ENCODE measurements at regions not wholly inside any gene's neighbourhood (a gene's known extent, or its start where the extent isn't known, plus 50 kb on each side); places are given as distances from the start of the nearest gene placed in this dataset.
A peak's percentile ranks its signal among the peaks of the same experiment; 100 is the strongest.

GRCh38 chr9:21565155-21565554 lies 83.0 kb upstream of the IFNE start:
- no peak for DNase-seq

GRCh38 chr9:21567926-21568325 lies 85.8 kb upstream of the IFNE start:
- no peak for DNase-seq

DNA sequence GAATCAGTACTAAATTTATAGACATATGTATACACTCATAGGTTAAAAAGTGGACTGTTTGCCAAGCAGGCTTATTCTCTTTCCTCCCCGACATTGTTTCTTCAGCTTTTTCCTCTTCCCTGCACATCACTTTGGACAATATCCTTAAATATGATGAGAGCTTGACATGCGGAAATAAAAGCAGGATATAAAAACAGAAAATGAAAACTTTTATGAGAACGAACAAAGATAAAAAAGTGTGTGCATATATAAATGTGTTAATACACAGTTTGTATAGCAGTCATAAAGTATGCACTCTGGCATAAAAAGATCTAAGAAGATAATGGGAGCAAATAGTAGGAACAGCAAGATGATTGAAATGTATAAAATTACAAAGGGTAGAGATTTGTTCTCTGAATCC lies 86.4 kb upstream of the IFNE start:
- no peak for DNase-seq

GRCh38 chr9:21569721-21570120 lies 87.6 kb upstream of the IFNE start:
- no peak for DNase-seq

DNA sequence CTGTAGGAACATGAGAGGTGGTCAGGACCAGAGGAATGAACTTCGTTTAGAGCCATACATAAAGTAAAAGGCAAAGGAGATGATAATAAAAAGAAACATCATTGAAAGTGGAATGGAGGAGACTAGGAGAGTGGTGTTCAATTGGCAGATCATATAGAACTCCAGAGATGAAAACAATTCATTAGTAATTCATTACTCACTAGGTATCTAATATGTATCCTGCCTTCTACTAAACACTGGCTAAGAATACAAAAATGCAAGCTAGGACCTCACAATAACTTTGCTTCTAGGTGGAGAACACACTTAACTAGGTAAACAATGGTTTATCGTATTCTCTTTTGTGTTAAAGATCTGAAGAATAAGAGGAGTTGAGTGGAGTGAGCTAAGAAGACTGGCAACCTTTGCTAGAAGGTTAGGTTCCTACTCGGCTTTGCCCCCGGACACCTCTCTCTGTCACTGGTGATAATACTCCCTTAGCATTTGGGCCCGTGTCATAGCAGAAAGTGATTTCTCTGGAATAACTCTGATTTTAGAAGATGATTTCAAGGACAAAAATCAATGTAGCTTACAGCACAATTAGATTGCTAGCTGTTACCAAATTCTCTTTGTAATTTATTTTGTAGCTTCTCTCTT lies 88.6 kb upstream of the IFNE start:
- DNase-seq, result no peak

GRCh38 chr9:21574261-21574660 lies 92.1 kb upstream of the IFNE start:
- no peak for DNase-seq

- DNase-seq, result no peak
Observed at GRCh38 chr9:21576331-21577189, 94.4 kb upstream of the IFNE start.

GRCh38 chr9:21579247-21579671 lies 97.1 kb upstream of the IFNE start:
- DNase-seq, result peak in 1 of 2 experiments; percentile 30

DNA sequence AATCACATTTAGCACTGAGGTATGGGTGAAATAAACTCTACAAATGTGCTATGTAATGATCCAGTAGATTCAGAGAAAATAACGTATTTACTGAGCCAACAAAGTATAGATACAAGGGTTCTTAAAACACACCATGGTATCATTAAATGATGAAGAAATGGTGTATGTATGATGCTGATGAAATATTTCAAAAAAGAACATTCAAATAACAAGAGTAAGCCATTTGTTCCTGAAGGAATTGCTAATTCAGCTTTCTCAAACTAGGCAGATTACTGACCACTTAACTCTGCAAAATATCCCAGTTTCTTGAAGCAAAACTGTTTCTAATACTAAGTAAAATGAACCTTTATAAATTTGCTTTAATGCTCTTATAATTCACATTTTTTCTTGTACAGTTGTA lies 97.6 kb upstream of the IFNE start:
- DNase-seq, result no peak

DNA sequence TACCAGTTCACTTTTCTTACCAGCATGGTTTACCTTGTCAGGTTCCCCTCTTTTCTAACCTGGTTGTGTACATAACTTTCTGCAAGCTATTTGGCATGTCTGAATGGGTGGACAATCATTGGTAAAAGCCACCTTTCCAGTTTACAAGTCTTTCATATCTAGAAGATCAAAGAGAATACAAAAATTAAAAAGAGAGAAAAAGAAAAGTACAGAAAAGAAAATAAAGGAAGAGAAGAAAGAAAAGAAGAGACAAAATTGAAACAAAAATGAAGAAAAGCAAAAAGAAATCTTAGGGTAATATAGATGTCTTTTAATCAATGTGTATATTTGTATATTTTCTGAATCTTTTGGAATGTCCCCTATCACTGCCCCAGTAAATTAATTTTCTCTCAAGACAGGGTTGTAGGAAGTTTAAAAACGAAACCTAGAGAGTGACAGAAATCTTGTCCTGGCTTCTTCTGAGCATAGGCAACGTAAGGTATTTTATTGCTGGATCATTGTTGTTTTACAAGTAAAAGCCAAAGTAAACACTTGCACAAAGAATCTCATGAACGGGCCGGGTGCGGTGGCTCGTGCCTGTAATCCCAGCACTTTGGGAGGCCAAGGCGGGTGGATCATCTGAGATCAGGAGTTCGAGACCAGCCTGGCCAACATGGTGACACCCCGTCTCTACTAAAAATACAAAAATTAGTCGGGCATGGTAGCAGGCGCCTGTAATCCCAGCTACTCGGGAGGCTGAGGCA lies 98.7 kb upstream of the IFNE start:
- DNase-seq, result no peak

DNA sequence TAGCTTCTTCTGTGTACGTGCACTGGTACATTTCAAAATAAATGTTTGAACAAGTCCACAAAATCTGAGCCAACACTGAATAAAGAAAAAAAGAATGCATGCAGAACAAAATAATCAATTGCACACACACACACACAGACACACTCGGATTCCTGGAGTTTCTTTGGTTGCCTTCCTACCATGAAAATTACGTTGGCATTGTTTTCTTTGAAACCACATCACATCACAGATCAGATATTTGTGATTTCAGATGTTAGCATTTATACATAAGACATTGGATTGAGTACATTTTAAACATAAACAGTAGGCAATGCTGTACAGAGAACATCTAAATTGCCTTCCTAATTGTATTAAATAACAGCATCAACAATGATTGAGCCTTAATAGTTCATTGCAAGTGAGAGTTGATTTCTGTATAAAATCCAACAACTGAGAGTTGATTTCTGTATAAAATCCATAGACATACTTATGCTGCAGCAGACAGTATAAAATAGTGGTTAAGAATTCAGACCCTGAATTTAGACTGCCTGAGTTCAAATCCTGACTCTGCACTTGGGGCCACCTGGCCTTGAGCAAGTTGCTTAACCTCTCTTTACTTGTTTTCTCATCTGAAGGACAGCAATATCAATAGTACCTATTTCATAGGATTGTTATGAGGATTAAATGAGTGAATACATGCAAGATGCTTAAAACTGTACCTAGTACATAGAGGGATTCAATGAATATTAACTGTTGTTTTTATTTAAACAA lies 101.7 kb upstream of the IFNE start:
- DNase-seq, result no peak

- DNase-seq, result no peak
Observed at GRCh38 chr9:21584890-21585289, 102.8 kb upstream of the IFNE start.

- no peak for DNase-seq
Observed at GRCh38 chr9:21585756-21586752, 103.9 kb upstream of the IFNE start.

DNA sequence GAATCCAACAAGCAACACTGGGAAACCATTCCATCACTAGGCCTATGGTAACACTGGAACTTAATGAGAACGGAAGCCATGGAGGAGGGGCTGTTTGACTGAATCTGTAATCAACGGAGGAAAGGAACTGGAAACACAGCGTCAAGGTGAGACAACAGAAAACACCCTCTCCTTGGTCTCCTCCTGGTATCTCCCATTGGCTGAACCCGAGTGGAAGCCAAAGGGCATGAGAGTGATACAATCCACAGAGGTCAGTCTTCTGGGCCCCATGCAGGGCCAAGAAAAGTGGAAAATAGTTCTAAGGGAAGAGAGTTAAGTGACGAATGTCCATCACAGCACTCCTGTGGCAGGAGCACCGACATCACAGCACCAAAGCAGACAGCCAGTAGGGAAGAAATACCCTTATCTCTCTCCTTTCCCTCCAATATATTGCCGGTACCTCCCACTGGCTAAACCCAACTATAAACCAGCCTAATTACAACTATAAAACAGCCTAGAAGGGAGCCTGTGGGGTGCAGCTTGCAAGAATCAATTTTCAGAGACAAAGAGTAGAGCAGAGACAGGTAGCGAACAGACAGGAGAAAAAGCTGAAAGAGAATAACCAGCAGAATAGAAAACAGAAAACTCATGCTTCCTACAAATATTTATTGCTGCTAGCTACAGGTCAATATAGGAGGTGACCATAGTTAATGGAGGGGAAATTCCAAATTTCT lies 107.4 kb upstream of the IFNE start:
- DNase-seq, result no peak

- no peak for DNase-seq
Observed at GRCh38 chr9:21590058-21590996, 108.2 kb upstream of the IFNE start.

DNA sequence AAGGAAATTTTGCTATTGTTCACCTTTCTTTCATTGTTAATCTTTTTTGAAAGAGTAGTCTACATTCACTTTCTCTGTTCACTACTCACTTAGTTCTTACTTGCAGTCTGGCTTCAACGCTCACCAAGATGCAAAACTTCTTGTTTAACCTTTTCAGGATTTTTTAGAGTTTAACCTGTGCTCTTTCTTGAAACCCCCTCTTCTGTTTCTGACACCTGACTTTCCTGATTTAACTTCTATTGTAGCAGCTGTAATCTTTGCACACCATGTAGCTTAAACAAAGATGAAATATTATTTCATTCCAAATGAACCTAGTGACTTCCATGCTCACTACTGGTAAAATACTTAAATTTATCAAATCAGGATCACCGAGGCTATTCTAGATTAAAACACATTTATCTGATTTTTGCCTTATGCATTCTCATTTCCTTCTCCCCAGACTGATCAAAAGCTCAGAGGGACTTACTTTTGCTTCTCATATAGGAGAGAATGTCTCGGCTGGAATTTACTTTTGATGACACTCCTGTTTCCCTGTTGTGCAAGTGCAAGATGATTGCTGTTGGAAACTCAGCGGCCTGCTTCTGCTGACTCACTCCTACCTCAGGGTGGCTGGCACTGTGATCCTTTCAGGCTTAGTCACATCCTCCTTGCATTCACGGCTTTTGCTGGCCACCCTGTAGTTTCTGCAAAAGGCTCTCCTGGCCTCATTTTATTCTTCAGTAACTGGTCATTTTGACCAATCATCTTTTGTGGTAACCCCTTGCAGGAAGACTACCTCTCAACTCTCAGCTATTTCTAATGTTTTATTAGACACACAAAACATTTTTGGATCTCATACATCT lies 109.3 kb upstream of the IFNE start:
- DNase-seq, result peak; percentile 43 to 67

- DNase-seq, result no peak
Observed at GRCh38 chr9:21592063-21592338, 109.9 kb upstream of the IFNE start.

DNA sequence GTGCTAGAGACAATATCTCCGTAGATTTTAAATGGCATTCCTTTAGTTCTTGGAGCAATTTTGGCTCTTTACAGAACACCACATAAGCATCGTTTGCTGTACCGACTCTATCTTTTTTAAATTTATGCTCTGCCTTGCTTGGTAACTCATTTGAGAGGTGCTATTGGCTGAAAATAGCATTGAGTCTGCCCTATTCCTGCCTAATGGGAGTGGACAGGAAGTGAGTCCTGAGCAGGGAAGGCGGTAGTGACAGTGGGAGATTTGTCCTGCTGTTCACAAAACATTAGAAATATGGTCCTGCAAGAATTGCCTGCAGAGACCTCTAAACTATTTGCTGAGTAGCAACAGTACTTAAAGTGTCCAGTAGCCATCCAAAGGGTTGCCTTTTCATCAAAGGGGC lies 115.2 kb upstream of the IFNE start:
- DNase-seq, result no peak

GRCh38 chr9:21598749-21599148 lies 116.6 kb upstream of the IFNE start:
- DNase-seq, result no peak
